Osteoblast (primary cell): ENCODE measurements at regions not wholly inside any gene's neighbourhood (a gene's known extent, or its start where the extent isn't known, plus 50 kb on each side); places are given as distances from the start of the nearest gene placed in this dataset.

Experiments
- DNase-seq: peaks from one replicate; pipeline ENCODE4 v3.0.0; 2011; ENCODE audit warnings: low spot score, mixed read lengths; ENCODE audit not compliant: insufficient read length; ENCODE audit errors: missing footprints
- H2AFZ ChIP-seq: 2 replicates; pipeline ENCODE4 v1.6.0; 2011; ENCODE audit warnings: mild to moderate bottlenecking, low read length
- H3K27ac ChIP-seq: 2 replicates; pipeline ENCODE4 v1.5.1; 2011; ENCODE audit warnings: mild to moderate bottlenecking, low read depth, low read length, moderate library complexity
- H3K27me3 ChIP-seq: 2 replicates; pipeline ENCODE4 v1.6.0; 2012; ENCODE audit warnings: mild to moderate bottlenecking, control low read depth, inconsistent platforms, low read length, moderate library complexity; ENCODE audit not compliant: insufficient read depth
- H3K36me3 ChIP-seq: 2 replicates; pipeline ENCODE4 v1.5.1; 2011; ENCODE audit warnings: mild to moderate bottlenecking, low read length, control low read depth, moderate library complexity; ENCODE audit not compliant: insufficient read depth
- H3K4me1 ChIP-seq: 2 replicates; pipeline ENCODE4 v1.5.1; 2011; ENCODE audit warnings: mild to moderate bottlenecking, low read length, control low read depth, moderate library complexity; ENCODE audit not compliant: insufficient read depth
- H3K4me2 ChIP-seq: 2 replicates; pipeline ENCODE4 v1.6.0; 2011; ENCODE audit warnings: mild to moderate bottlenecking, low read length; ENCODE audit not compliant: insufficient read depth
- H3K4me3 ChIP-seq: fragments of 200-600 bp; sonication (generic); 3 replicates; pipeline ENCODE4 v1.5.1; 2012; ENCODE audit warnings: mild to moderate bottlenecking, low read length, inconsistent platforms; ENCODE audit not compliant: insufficient read depth
- H3K79me2 ChIP-seq: 2 replicates; pipeline ENCODE4 v1.6.0; 2012; ENCODE audit warnings: mild to moderate bottlenecking, low read length, control low read depth, inconsistent platforms; ENCODE audit not compliant: insufficient read depth
- H3K9me3 ChIP-seq: 2 replicates; pipeline ENCODE4 v1.5.1; 2011; ENCODE audit warnings: low read depth, low read length, control low read depth
- H4K20me1 ChIP-seq: 2 replicates; pipeline ENCODE4 v1.6.0; 2012; ENCODE audit warnings: mild to moderate bottlenecking, low read length, control low read depth; ENCODE audit not compliant: insufficient read depth
- CTCF ChIP-seq: IDR thresholded peaks from 2 replicates; pipeline ENCODE4 v1.5.1; 2011; ENCODE audit warnings: mild to moderate bottlenecking, low read depth, low read length, moderate library complexity; ENCODE audit errors: extremely low read depth

GRCh38 chr4:10947898-10948297, 263.3 kb upstream of the CLNK start:
- Histone ChIP-seq H3K27ac (no peak overlapping the region), H3K79me2 (no peaks in the 10 kb centered on the region)

GRCh38 chr4:10944321-10944720, 259.8 kb upstream of the CLNK start:
- Histone ChIP-seq H3K27me3 (no peaks in the 10 kb centered on the region), H3K4me1 (no peaks in the 10 kb centered on the region), H3K4me3 (no peak overlapping the region), H3K9me3 (no peaks in the 10 kb centered on the region), H4K20me1 (no peaks in the 10 kb centered on the region), H3K4me2 (no peak overlapping the region), H3K79me2 (no peaks in the 10 kb centered on the region), H3K36me3 (no peaks in the 10 kb centered on the region), H3K27ac (no peak overlapping the region), H2AFZ (no peak overlapping the region)
- TF ChIP-seq CTCF = no peak
- DNase-seq = no peak

More at GRCh38 chr4:10947898-10948297, 263.3 kb upstream of the CLNK start:
- Histone ChIP-seq H3K4me1 (no peaks in the 10 kb centered on the region), H3K4me2 (no peak overlapping the region), H3K27me3 (no peaks in the 10 kb centered on the region), H3K4me3 (no peak overlapping the region), H4K20me1 (no peaks in the 10 kb centered on the region), H3K9me3 (no peaks in the 10 kb centered on the region), H2AFZ (no peak overlapping the region), H3K36me3 (no peaks in the 10 kb centered on the region)
- no peak for DNase-seq
- TF ChIP-seq CTCF = no peak

- no peak overlapping the region for H3K4me2 ChIP-seq
- no peaks in the 10 kb centered on the region for H3K79me2 ChIP-seq
- H3K36me3 ChIP-seq = no peaks in the 10 kb centered on the region
- no peaks in the 10 kb centered on the region for H3K4me1 ChIP-seq
- no peak overlapping the region for H2AFZ ChIP-seq
- H3K27me3 ChIP-seq = no peaks in the 10 kb centered on the region
- TF ChIP-seq CTCF = no peak
- H3K27ac ChIP-seq = no peak overlapping the region
- DNase-seq = no peak
- no peaks in the 10 kb centered on the region for H4K20me1 ChIP-seq
- no peak overlapping the region for H3K4me3 ChIP-seq
- H3K9me3 ChIP-seq = no peaks in the 10 kb centered on the region
Observed at GRCh38 chr4:10942156-10942555, 257.6 kb upstream of the CLNK start.

- H3K4me2 ChIP-seq = no peak overlapping the region
- DNase-seq = no peak
Observed at GRCh38 chr4:10929818-10930217, 245.2 kb upstream of the CLNK start.

More at GRCh38 chr4:10929818-10930217, 245.2 kb upstream of the CLNK start:
- Histone ChIP-seq H3K9me3 (no peaks in the 10 kb centered on the region), H3K27me3 (no peaks in the 10 kb centered on the region), H3K27ac (no peak overlapping the region), H3K4me3 (no peak overlapping the region), H4K20me1 (no peaks in the 10 kb centered on the region), H3K36me3 (no peaks in the 10 kb centered on the region), H3K79me2 (no peaks in the 10 kb centered on the region), H3K4me1 (no peaks in the 10 kb centered on the region), H2AFZ (no peak overlapping the region)
- no peak for TF ChIP-seq CTCF
